Activated T-cell treated with anti-CD3 and anti-CD28 coated beads, Interleukin-2, amount 50 U/mL, for 24 hours (primary cell): ENCODE measurements at regions not wholly inside any gene's neighbourhood (a gene's known extent, or its start where the extent isn't known, plus 50 kb on each side); places are given as distances from the start of the nearest gene placed in this dataset.

Experiments
- DNase-seq: peaks from one replicate; pipeline ENCODE4 v3.0.0-alpha.2; 2020
- H3K27ac Mint-ChIP-seq: 2 replicates; pipeline ENCODE4 v1.8.0; 2020; ENCODE audit warnings: mild to moderate bottlenecking, mixed read lengths
- H3K27me3 Mint-ChIP-seq: 2 replicates; pipeline ENCODE4 v1.8.0; 2020; ENCODE audit warnings: mixed read lengths
- H3K36me3 Mint-ChIP-seq: 2 replicates; pipeline ENCODE4 v1.8.0; 2020; ENCODE audit warnings: low read depth, mixed read lengths
- H3K4me1 Mint-ChIP-seq: 2 replicates; pipeline ENCODE4 v1.8.0; 2020; ENCODE audit warnings: low read depth, mixed read lengths
- H3K4me3 Mint-ChIP-seq: 2 replicates; pipeline ENCODE4 v1.8.0; 2020; ENCODE audit warnings: mild to moderate bottlenecking, moderate library complexity, mixed read lengths
- H3K9me3 Mint-ChIP-seq: 2 replicates; pipeline ENCODE4 v1.8.0; 2020; ENCODE audit warnings: mixed read lengths

DNA sequence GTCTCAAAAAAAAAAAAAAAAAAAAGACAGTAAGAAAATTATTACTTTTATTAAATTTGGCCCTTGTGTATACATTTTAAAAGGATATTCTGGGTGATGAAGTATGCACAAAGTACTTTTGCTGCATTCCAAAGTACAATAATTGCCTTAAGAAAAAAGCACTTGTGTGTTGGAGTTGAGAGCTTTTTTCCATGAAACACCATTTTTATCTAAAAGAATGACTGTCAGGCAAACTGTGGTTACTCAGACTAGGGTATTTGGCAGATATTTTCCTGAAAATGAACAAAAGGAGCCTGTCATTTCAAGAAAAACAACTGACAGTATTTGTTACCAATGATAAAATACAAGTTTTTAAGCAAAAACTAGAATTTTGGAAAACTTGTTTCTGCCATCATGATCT, 84.3 kb upstream of the PTPN3 start:
- Mint-ChIP-seq H3K9me3 (no peaks in the 10 kb centered on the region), H3K27ac (no peak overlapping the region), H3K4me3 (no peak overlapping the region), H3K4me1 (no peaks in the 10 kb centered on the region), H3K36me3 (no peaks in the 10 kb centered on the region), H3K27me3 (no peaks in the 10 kb centered on the region)
- DNase-seq, result no peak

DNA sequence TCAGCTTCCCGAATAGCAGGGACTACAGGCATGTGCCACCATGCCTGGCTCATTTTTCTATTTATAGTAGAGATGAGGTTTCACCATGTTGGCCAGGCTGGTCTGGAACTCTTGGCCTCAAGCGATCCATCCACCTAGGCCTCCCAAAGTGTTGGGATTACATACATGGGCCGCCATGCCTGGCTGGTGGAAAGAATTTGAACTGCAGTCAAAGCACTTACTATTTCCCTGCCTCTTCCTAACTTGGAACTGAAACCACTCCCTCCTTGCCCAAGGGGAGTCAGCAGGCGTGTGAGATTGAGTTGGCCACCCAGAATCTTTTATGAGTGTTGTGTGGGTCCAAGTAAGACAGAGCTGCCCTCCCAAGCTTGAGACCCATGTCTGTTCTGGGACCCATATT, 86.1 kb upstream of the PTPN3 start:
- Mint-ChIP-seq H3K4me1 (no peaks in the 10 kb centered on the region), H3K36me3 (no peaks in the 10 kb centered on the region)

DNA sequence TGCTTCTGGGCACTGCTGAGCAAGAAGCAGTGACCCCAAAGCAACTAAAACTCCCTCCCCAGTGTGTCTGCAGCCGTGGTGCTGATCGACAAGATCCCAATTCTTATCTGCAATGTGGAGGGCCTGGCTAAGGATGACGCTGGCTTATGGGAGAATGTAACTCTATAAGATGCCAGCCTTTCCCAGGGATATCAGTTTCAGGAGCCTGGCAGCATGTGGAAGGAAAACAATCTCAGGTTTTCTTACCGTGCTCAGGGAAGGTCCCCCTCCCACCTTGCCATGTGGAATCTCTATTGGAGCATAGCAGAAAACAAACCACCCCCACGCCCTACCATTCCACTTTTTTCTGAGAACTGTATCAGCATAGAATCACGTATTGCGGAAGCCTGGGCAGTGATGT, 87.7 kb upstream of the PTPN3 start:
- Mint-ChIP-seq H3K27me3 (no peaks in the 10 kb centered on the region), H3K27ac (no peak overlapping the region), H3K4me1 (no peaks in the 10 kb centered on the region), H3K9me3 (peaks cover 2% of the 10 kb centered on the region), H3K4me3 (no peak overlapping the region), H3K36me3 (no peaks in the 10 kb centered on the region)
- no peak for DNase-seq

More for the DNA sequence above, 86.1 kb upstream of the PTPN3 start:
- DNase-seq, result no peak
- H3K4me3 Mint-ChIP-seq, result no peak overlapping the region
- no peaks in the 10 kb centered on the region for H3K27me3 Mint-ChIP-seq
- H3K9me3 Mint-ChIP-seq, result peaks cover 2% of the 10 kb centered on the region
- no peak overlapping the region for H3K27ac Mint-ChIP-seq

DNA sequence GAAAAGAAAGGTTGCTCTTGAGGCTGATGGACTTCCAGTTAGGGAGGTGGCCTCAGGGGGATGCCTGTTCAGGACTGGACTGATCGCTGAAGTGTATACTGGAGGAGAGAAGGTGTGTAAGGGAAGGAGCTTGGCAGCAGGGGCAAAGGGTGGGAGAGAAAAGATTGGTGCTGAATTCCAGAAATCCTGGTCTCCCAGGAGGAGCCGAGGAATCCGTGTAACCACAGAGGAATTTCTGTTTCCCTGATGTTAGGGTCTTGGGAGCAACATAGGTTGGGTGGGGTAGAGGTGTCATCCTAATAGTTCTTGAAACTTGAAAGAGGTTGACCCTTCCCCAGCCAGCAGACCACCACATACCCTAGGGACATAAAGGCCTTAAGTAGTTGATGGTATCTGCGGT, 88.9 kb upstream of the PTPN3 start:
- no peaks in the 10 kb centered on the region for H3K36me3 Mint-ChIP-seq
- no peak overlapping the region for H3K27ac Mint-ChIP-seq
- H3K27me3 Mint-ChIP-seq, result no peaks in the 10 kb centered on the region
- peaks cover 2% of the 10 kb centered on the region for H3K9me3 Mint-ChIP-seq
- no peak for DNase-seq
- no peak overlapping the region for H3K4me3 Mint-ChIP-seq
- H3K4me1 Mint-ChIP-seq, result no peaks in the 10 kb centered on the region

DNA sequence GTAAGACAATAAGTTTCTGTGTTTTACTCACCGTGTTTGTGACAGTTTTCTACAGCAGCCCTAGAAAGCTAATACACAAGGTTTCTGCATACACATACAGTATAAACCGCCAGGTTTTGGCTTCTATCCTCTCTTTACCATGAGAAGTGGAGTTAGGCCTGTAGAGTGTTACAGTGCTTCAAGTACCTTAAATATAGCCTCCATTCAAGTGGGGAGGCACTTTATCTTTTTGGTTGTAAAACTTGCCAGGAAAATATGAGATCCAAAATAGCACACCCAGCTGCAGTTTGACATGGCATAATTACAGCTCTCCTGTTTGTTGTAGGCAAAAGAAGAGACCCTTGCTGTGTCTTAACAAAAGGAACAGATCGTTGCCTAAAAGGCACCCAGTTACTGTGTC, 90.3 kb upstream of the PTPN3 start:
- no peak for DNase-seq
- Mint-ChIP-seq H3K27me3 (peaks cover 3% of the 10 kb centered on the region), H3K4me3 (no peak overlapping the region), H3K4me1 (no peaks in the 10 kb centered on the region), H3K9me3 (peaks cover 2% of the 10 kb centered on the region), H3K27ac (no peak overlapping the region), H3K36me3 (no peaks in the 10 kb centered on the region)

DNA sequence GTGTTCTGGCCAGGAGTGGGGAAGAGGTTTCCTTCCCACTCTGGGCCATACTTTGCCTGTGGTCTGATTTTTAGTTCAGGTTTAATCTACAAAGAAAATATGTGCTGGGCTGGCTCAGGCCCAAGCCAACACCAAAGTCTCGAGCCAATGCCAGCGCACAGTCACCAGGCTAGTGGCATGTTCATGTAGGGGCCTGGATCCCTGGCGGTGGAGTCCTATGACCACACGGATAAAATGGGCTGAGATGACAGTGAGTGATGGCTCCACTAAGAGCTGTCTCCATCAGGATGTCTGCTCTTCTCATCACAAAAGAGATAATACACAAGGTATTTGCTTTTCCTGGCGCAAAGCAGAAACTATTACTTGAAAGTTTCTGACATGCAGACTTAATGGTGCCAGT, 92.9 kb upstream of the PTPN3 start:
- no peaks in the 10 kb centered on the region for H3K4me1 Mint-ChIP-seq
- DNase-seq, result no peak
- peaks cover 2% of the 10 kb centered on the region for H3K9me3 Mint-ChIP-seq
- H3K36me3 Mint-ChIP-seq, result no peaks in the 10 kb centered on the region
- no peak overlapping the region for H3K4me3 Mint-ChIP-seq
- peaks cover 3% of the 10 kb centered on the region for H3K27me3 Mint-ChIP-seq
- no peak overlapping the region for H3K27ac Mint-ChIP-seq

DNA sequence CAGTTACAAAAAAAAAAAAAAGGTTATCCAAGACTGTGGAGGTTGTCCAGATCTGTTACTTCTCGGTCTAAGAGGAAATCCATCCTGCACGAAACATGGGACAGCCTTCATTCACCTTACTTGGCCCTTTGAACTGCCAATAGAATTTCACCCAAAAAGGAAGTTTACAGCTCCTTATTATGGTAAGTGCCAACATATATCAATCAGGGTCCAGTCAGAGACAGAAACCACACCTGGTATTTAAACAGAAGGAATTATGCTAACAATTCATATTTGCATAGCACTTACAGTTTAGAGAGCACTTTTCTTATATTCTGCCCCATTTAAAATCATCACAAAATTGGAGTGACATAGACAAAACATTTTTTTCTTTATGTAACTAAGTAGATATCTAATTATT, 93.6 kb upstream of the PTPN3 start:
- no peak overlapping the region for H3K27ac Mint-ChIP-seq
- no peak overlapping the region for H3K4me3 Mint-ChIP-seq
- H3K4me1 Mint-ChIP-seq, result no peaks in the 10 kb centered on the region
- no peak for DNase-seq
- H3K27me3 Mint-ChIP-seq, result peaks cover 3% of the 10 kb centered on the region
- no peaks in the 10 kb centered on the region for H3K36me3 Mint-ChIP-seq
- H3K9me3 Mint-ChIP-seq, result peaks cover 2% of the 10 kb centered on the region

DNA sequence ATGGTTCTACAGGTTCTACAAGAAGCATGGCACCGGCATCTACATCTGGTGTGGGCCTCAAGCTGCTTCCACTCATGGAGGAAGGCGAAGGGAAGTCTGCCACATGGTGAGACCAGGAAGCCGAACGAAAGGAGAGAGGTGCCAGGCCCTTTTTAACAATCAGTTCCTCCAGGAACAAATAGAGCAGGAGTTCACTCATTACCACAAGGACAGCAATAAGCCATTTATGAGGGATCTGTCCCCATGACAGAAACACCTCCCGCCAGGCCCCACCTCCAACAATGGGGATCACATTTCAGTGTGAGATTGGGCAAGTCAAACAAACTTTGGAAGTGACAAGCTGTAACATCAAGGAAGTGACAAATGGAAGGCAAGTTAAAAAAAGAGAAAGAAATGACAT, 95.5 kb upstream of the PTPN3 start:
- H3K4me1 Mint-ChIP-seq, result no peaks in the 10 kb centered on the region
- peaks cover 3% of the 10 kb centered on the region for H3K27me3 Mint-ChIP-seq
- no peaks in the 10 kb centered on the region for H3K36me3 Mint-ChIP-seq
- H3K9me3 Mint-ChIP-seq, result peaks cover 2% of the 10 kb centered on the region
- DNase-seq, result no peak
- no peak overlapping the region for H3K4me3 Mint-ChIP-seq
- no peak overlapping the region for H3K27ac Mint-ChIP-seq

DNA sequence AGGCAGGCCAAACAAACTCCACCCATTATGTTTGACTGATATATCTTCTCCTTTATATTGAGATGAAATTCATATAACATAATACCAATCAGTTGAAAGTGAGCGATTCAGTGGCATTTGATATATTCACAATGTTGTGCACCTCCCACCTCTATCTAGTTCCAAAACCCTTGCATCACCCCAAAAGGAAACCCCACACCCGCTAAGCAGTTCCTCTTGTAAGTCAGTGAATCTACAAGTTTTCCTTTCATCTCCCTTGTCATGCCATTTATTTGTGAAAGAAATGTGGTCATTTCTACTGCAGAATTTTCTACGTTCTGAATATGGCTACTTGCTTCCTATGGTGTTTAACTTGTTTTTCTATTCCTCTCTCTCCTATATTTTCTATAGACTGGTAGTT, 99.4 kb upstream of the PTPN3 start:
- H3K4me1 Mint-ChIP-seq, result no peaks in the 10 kb centered on the region
- H3K27ac Mint-ChIP-seq, result no peak overlapping the region

DNA sequence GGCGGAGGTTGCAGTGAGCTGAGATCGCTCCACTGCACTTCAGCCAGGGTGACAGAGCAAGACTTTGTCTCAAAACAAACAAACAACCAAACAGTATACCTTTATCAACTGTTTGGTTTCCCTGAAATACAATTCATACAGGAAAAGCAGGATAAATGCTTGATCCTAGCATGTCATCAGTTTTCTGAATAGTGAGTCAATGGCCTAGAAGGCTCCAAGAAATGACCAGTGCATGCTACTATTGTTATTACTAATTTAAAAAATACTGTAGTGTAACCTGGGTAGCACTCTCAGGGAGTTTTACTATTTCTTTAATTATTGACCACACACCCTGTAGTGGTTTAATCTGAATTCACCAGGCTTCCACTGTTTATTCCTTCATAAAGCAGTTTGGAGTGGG, 101.0 kb upstream of the PTPN3 start:
- H3K4me1 Mint-ChIP-seq, result no peaks in the 10 kb centered on the region
- no peaks in the 10 kb centered on the region for H3K36me3 Mint-ChIP-seq
- no peak overlapping the region for H3K4me3 Mint-ChIP-seq
- DNase-seq, result no peak
- peaks cover 3% of the 10 kb centered on the region for H3K27me3 Mint-ChIP-seq
- H3K9me3 Mint-ChIP-seq, result no peaks in the 10 kb centered on the region
- H3K27ac Mint-ChIP-seq, result no peak overlapping the region

More for the DNA sequence above, 99.4 kb upstream of the PTPN3 start:
- Mint-ChIP-seq H3K4me3 (no peak overlapping the region), H3K27me3 (peaks cover 2% of the 10 kb centered on the region), H3K36me3 (no peaks in the 10 kb centered on the region), H3K9me3 (no peaks in the 10 kb centered on the region)
- no peak for DNase-seq

DNA sequence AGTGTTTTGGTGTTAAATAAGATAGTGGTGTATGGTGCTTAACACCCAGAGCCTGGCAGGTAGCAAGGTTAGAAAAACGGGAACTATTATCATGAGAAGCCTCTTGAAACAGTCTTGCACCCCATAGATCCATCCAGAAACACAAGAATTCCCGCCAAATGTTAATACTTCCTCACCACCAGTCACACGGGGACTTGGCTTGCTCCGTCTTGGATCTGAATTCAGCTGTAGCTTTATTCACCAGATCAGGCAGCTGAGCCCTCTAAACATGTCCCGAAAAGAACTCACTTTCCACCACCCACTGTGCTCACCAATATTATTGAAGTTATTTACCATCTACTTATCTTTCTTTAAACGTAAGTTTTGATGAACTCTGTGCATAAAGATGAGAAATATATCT, 101.6 kb upstream of the PTPN3 start:
- Mint-ChIP-seq H3K4me1 (no peaks in the 10 kb centered on the region), H3K36me3 (no peaks in the 10 kb centered on the region), H3K27ac (no peak overlapping the region), H3K9me3 (no peaks in the 10 kb centered on the region), H3K27me3 (peaks cover 3% of the 10 kb centered on the region), H3K4me3 (no peak overlapping the region)
- DNase-seq, result no peak

DNA sequence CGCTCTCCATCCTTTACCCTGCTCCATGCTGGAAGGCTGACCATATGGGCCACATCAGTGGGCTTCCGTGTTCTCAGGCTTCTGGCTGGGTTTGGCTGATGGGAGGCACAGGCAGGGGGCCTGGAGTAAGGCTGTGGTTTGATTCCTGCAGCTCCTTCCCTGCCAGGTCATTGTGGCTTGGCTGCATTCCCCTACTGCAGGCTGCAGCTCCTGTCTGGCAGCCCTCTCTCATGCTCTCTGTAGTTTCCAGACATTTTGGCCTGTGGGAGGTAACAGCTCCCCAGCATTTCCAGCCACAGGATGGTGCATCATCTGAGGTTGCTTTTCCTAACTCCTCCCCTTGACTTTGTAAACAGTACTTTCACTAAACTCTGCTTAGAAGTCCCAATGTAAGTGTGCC, 102.0 kb upstream of the PTPN3 start:
- Mint-ChIP-seq H3K36me3 (no peaks in the 10 kb centered on the region), H3K4me3 (no peak overlapping the region), H3K27ac (no peak overlapping the region), H3K27me3 (peaks cover 3% of the 10 kb centered on the region), H3K4me1 (no peaks in the 10 kb centered on the region), H3K9me3 (no peaks in the 10 kb centered on the region)
- DNase-seq, result no peak

DNA sequence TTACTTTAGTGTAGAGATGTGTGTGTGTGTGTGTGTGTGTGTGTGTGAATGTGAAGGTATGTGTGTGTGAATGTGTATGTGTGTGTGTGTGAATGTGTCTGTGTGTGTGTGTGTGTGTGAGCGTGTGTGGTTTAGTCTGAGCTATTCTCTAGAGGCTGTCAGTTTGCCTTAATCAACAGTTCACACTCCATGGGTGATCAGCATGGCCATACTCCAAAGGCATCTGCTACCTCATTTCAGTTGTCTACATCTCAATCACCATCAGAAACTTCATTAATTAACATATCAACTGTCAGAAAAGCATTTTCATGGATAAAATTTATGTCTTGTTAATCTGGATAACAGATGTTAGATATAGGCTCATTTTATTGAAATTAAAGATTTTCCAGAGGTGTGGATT, 103.1 kb upstream of the PTPN3 start:
- Mint-ChIP-seq H3K27me3 (peaks cover 3% of the 10 kb centered on the region), H3K4me3 (no peak overlapping the region), H3K9me3 (no peaks in the 10 kb centered on the region), H3K4me1 (no peaks in the 10 kb centered on the region), H3K27ac (no peak overlapping the region), H3K36me3 (no peaks in the 10 kb centered on the region)
- no peak for DNase-seq

DNA sequence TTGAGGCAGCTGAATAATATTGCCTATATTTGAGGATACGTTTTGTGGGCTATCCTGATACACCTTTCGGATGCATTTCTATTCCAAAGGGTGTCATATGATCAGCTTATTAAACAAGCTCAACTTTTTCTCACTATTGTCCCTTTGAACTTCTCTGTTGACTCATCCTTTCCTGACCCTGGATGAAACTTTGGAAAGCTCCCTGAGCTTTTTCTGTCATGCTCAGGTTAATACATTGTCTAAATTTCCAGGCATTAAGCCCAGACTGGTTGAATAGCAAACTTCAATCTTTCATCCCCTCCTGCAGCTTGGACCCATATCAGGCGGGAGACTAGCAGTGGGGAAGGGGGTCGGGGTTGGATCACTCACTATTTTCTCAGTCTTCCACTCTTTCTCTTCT, 104.9 kb upstream of the PTPN3 start:
- DNase-seq, result no peak
- H3K36me3 Mint-ChIP-seq, result no peaks in the 10 kb centered on the region
- no peak overlapping the region for H3K4me3 Mint-ChIP-seq
- peaks cover 3% of the 10 kb centered on the region for H3K27me3 Mint-ChIP-seq
- no peaks in the 10 kb centered on the region for H3K4me1 Mint-ChIP-seq
- H3K9me3 Mint-ChIP-seq, result no peaks in the 10 kb centered on the region
- no peak overlapping the region for H3K27ac Mint-ChIP-seq

DNA sequence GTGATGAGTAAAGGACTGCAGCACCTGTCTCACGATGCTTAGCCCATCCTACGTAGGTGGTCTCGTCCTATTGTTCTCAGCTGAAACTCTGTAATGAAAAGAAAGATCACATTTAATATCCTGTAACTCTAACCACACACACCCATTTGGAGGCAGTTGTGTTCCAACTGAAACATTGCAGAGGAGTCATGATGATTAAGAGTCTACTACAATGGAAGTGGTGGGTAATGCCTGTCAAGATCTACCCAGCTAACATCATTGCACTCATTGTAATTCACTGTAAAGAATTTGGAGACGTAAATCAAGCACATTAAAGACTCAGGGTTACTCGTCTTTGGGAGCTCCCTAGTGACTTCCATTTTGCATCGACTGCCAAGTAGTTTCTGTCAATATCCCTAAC, 106.0 kb upstream of the PTPN3 start:
- DNase-seq, result no peak
- Mint-ChIP-seq H3K9me3 (no peaks in the 10 kb centered on the region), H3K27me3 (peaks cover 3% of the 10 kb centered on the region), H3K36me3 (no peaks in the 10 kb centered on the region), H3K4me3 (no peak overlapping the region), H3K27ac (no peak overlapping the region), H3K4me1 (no peaks in the 10 kb centered on the region)

DNA sequence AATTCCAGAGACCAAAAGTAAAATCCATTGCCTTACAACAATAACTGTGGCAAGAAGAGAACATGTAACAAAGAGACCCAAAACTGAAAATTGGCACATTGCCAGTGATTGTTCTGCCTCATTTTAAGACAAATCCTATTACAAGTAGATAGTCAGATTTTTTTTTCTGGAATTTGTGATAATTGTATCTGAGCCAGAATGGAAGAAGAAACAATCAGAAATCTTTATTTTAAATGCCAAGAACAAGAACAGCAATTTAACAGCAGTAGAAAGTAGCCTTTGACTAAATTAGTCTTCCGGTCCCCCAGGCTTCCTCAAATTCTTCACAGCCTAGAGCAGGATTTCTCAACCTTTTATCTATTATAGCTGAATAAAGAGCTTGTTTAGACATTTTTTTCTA, 106.7 kb upstream of the PTPN3 start:
- no peak overlapping the region for H3K4me3 Mint-ChIP-seq
- no peaks in the 10 kb centered on the region for H3K9me3 Mint-ChIP-seq
- H3K36me3 Mint-ChIP-seq, result no peaks in the 10 kb centered on the region

More for the DNA sequence above, 106.7 kb upstream of the PTPN3 start:
- DNase-seq, result no peak
- H3K4me1 Mint-ChIP-seq, result no peaks in the 10 kb centered on the region
- H3K27ac Mint-ChIP-seq, result no peak overlapping the region
- H3K27me3 Mint-ChIP-seq, result peaks cover 3% of the 10 kb centered on the region
